Testis (tissue), 2 donors: ENCODE measurements at regions not wholly inside any gene's neighbourhood (a gene's known extent, or its start where the extent isn't known, plus 50 kb on each side); places are given as distances from the start of the nearest gene placed in this dataset.

Experiments
- DNase-seq: peaks from one replicate; pipeline ENCODE4 v3.0.0-alpha.2; 2019
- H3K27ac ChIP-seq, 2 donors: fragments of 200-600 bp; sonication (generic); one replicate each; pipeline ENCODE4 v1.5.1; 2019
- H3K27me3 ChIP-seq: fragments of 200-600 bp; sonication (generic); one replicate; pipeline ENCODE4 v1.5.1; 2019
- H3K36me3 ChIP-seq: fragments of 200-600 bp; sonication (generic); one replicate; pipeline ENCODE4 v1.5.1; 2017; ENCODE audit warnings: low read depth; ENCODE audit errors: missing control alignments
- H3K4me1 ChIP-seq: fragments of 200-600 bp; sonication (generic); one replicate; pipeline ENCODE4 v1.5.1; 2019
- H3K4me3 ChIP-seq, 2 donors: fragments of 200-600 bp; sonication (generic); one replicate each; pipeline ENCODE4 v1.5.1; 2017 to 2019
- H3K9me3 ChIP-seq: fragments of 200-600 bp; sonication (generic); one replicate; pipeline ENCODE4 v1.5.1; 2017
- POLR2A ChIP-seq: fragments of 450-650 bp; IDR thresholded peaks from one replicate; pipeline ENCODE4 v1.6.1; 2017; ENCODE audit warnings: antibody characterized with exemption, mild to moderate bottlenecking, moderate library complexity
- WGBS, 2 donors: methylation state at CpG; one replicate each; pipeline ENCODE4 v1.1.5; 2018; 5-methylcytosine and 5-hydroxymethylcytosine counted together
- intact Hi-C: fragments of 100-400 bp; cut with DNase I; formaldehyde crosslinking; loops from one replicate; pipeline ENCODE4 v1.15.1; 2023; ENCODE audit warnings: low total_unique reads
- TF ChIP-seq, protein P1 (sequence below), 3 experiments: fragments of 450-650 bp in 2 of 3; fragments of 200-600 bp in 1 of 3; sonication (generic) in 1 of 3; IDR thresholded peaks; one replicate each; pipeline ENCODE4 v1.5.1; 2016 to 2019; ENCODE audit warnings: antibody characterized with exemption in 3 of 3, mild to moderate bottlenecking in 2 of 3, moderate library complexity in 1 of 3

DNA sequence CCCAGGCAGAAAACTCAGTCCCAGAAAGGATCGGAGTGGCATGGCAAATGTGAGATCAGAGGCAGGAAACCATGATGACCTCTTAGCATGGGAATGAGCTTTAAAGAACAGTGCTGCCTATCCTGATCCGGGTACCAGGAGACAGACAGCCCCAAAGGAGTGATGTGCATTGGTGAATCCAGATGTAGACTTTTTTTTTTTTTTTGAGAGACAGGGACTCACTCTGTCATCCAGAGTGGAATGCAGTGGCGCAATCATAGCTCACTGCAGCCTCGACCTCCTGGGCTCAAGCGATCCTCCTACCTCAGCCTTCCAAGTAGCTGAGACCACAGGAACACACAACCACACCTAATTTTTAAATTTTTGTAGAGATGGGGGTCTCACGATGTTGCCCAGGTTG is 122.7 kb downstream of the VAPA start:
- H3K27ac ChIP-seq, result no peak overlapping the region
- no peak for DNase-seq
- 92 to 93% methylated on average over 6 of the region's 6 CpGs for WGBS, 2 donors
- no peaks in the 10 kb centered on the region for H3K36me3 ChIP-seq
- intact Hi-C loops, result loop anchor here (10.0 kb wide), 1 partner anchor 478 kb away; no protein-coding TSS in a partner anchor
- no peaks in the 10 kb centered on the region for H3K27me3 ChIP-seq
- TF ChIP-seq POLR2A, result no peak
- TF ChIP-seq, protein P1, sequence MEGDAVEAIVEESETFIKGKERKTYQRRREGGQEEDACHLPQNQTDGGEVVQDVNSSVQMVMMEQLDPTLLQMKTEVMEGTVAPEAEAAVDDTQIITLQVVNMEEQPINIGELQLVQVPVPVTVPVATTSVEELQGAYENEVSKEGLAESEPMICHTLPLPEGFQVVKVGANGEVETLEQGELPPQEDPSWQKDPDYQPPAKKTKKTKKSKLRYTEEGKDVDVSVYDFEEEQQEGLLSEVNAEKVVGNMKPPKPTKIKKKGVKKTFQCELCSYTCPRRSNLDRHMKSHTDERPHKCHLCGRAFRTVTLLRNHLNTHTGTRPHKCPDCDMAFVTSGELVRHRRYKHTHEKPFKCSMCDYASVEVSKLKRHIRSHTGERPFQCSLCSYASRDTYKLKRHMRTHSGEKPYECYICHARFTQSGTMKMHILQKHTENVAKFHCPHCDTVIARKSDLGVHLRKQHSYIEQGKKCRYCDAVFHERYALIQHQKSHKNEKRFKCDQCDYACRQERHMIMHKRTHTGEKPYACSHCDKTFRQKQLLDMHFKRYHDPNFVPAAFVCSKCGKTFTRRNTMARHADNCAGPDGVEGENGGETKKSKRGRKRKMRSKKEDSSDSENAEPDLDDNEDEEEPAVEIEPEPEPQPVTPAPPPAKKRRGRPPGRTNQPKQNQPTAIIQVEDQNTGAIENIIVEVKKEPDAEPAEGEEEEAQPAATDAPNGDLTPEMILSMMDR (IDR thresholded peaks at IDR 0.05), result no peak
- H3K9me3 ChIP-seq, result no peaks in the 10 kb centered on the region
- peaks cover 46% of the 10 kb centered on the region for H3K4me1 ChIP-seq
- H3K4me3 ChIP-seq, result no peak overlapping the region

DNA sequence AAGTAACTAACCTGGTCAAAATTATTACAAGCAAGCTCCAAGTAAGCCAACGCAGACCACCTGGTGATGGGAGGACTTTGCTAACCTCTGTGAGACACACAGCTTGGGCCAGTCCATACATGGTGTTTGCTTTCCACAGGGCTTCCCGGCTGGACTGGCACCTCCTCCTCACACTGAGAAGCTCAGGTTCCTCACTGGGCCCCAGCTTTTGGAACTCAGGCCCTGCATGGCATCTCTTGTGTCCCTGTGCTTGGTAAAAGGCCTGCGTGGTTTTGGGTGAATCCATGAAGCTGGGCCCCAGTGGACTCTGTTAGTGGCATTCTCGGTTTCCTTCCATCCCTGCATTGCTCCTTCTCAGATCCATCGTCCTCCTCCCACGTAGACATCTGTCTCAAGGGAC is 123.4 kb downstream of the VAPA start:
- H3K27me3 ChIP-seq, result no peaks in the 10 kb centered on the region
- DNase-seq, result no peak
- 90 to 92% methylated on average over 6 of the region's 6 CpGs for WGBS, 2 donors
- no peak overlapping the region for H3K27ac ChIP-seq
- no peaks in the 10 kb centered on the region for H3K36me3 ChIP-seq
- intact Hi-C loops, result loop anchor here (10.0 kb wide), 1 partner anchor 478 kb away; no protein-coding TSS in a partner anchor
- TF ChIP-seq, protein P1 (IDR thresholded peaks at IDR 0.05), result no peak
- TF ChIP-seq POLR2A, result no peak
- H3K4me1 ChIP-seq, result peaks cover 53% of the 10 kb centered on the region
- no peak overlapping the region for H3K4me3 ChIP-seq
- H3K9me3 ChIP-seq, result no peaks in the 10 kb centered on the region

DNA sequence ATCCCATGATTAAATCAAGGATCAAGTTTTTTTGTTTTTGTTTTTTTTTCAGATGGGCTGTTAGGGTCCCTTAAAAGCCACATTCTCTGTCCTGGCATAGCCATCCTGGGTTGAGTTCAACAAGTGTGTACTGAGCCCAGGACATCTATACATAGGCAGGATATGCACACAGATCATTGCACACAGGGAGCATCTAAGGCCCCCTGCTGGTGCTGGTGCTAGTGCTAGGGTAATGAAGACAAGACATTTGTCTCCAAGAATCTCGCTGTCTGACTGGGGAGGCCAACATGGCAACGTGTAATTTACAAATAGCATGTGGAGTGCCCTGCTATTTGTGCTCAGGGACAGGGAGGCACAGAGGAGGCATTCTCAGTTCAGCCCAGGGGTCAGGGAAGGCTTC is 124.5 kb downstream of the VAPA start:
- no peaks in the 10 kb centered on the region for H3K27me3 ChIP-seq
- peak overlapping the region; percentile 73 to 83 for H3K27ac ChIP-seq
- DNase-seq, result no peak
- H3K36me3 ChIP-seq, result no peaks in the 10 kb centered on the region
- H3K4me1 ChIP-seq, result peaks cover 44% of the 10 kb centered on the region
- WGBS, 2 donors, result 57 to 83% methylated on average over 2 of the region's 2 CpGs
- intact Hi-C loops, result loop anchor here (10.0 kb wide), 1 partner anchor 477 kb away; no protein-coding TSS in a partner anchor
- no peaks in the 10 kb centered on the region for H3K9me3 ChIP-seq
- no peak overlapping the region for H3K4me3 ChIP-seq
- no peak for TF ChIP-seq POLR2A
- TF ChIP-seq, protein P1 (IDR thresholded peaks at IDR 0.05), result no peak

DNA sequence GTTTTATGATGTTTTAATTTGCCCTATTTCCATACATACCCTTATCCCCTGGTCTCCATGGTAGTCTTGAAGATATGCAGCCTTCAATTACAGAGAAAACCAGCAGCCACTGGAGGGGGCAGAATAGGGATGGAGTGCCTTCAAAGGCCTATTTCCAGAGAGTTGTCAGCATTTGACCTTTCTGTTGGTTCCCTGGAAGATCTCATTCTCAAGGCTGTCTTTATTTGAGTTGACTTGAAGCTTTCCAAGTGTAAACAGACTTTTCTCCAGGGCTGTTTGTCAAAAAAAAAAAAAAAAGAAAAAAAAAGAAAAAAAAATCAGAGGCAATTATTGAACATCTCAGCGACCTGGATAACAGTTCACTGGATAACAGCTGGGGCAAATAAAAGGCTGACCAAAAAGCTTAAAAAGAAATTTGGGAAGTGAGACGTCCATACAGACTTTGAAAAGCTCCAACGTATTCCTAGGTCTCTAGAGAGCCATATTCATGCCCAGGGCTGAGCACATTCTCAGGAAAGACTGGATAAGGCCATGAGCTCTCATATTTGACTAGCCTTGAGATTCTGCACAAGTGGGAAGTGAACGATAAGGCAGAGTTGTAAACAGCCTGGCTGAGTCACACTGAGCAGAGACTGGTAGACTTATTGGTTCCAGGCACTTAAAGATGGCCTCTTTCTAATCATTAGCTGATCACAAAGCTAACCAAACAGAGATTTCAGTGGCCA is 126.6 kb downstream of the VAPA start:
- peak; percentile 74 for DNase-seq
- WGBS, 2 donors, result 30% methylated on average over 4 of the region's 4 CpGs
- Histone ChIP-seq H3K4me1 (peaks cover 45% of the 10 kb centered on the region), H3K36me3 (no peaks in the 10 kb centered on the region), H3K9me3 (no peaks in the 10 kb centered on the region), H3K4me3 (no peak overlapping the region), H3K27me3 (no peaks in the 10 kb centered on the region), H3K27ac (peak overlapping the region; percentile 73 to 83)
- TF ChIP-seq, protein P1 (IDR thresholded peaks at IDR 0.05), result no peak
- no peak for TF ChIP-seq POLR2A
- intact Hi-C loops, result no loop called here

DNA sequence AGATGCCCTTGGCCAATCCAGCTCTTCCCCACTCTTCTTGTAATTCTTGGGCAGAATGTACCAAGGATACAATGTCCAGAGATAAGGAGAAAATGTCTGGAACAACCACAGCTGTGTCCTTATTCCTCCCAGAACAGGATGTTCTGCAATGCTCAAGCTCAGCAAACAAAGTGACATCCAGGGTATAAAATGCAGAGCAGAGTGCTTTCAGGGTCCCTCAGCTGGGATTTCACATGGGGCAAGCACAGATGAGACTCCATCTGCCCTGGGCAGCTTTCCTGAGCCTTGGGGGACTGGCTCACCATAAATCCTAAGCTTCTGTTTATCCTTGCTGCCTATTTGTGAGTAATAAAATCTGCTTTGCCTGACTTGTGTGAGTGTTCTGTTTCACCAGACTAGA is 127.4 kb downstream of the VAPA start:
- H3K36me3 ChIP-seq, result no peaks in the 10 kb centered on the region
- no peaks in the 10 kb centered on the region for H3K9me3 ChIP-seq
- H3K4me1 ChIP-seq, result peaks cover 42% of the 10 kb centered on the region
- H3K27me3 ChIP-seq, result no peaks in the 10 kb centered on the region
- H3K4me3 ChIP-seq, result no peak overlapping the region
- peak; percentile 82 for DNase-seq
- peak overlapping the region; percentile 73 to 83 for H3K27ac ChIP-seq
- TF ChIP-seq, protein P1 (IDR thresholded peaks at IDR 0.05), result no peak
- no peak for TF ChIP-seq POLR2A
- intact Hi-C loops, result no loop called here
